DMS53 (cell line): ENCODE measurements at regions not wholly inside any gene's neighbourhood (a gene's known extent, or its start where the extent isn't known, plus 50 kb on each side); places are given as distances from the start of the nearest gene placed in this dataset.
"Not testable (repeated sequence)": the region's sequence is repeated elsewhere in the genome, so short reads cannot be mapped to it uniquely, and the experiment has no call there.

Source experiments
- DNase-seq: peaks from one replicate; lab custom pipeline; 2025; lab: John Stamatoyannopoulos, UW

- no peak for DNase-seq
Observed at GRCh38 chr3:170705131-170705530, 119.3 kb upstream of the SLC7A14 start.

DNA sequence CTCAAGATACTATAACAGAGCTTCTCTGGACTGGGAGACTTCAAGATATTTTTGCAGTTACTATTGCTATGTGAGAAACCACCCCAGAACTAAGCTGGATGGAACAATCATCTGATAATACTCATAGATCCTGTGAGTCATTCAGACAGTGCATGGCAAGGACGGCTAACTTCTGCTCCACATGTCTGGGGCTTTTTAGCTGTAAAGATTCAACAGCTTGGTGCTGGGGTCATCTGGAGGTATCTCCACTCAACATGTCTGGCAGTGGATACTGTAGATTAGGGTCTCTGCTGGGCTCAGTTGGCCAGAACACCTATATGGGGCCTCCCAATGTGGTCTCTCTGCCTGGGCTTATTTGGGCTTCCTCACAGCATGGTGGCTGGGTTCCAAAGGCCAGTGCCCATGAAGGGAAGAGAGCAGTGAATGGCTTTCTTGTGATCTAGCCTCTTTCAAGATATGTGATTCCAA is 117.3 kb upstream of the SLC7A14 start:
- DNase-seq = no peak

DNA sequence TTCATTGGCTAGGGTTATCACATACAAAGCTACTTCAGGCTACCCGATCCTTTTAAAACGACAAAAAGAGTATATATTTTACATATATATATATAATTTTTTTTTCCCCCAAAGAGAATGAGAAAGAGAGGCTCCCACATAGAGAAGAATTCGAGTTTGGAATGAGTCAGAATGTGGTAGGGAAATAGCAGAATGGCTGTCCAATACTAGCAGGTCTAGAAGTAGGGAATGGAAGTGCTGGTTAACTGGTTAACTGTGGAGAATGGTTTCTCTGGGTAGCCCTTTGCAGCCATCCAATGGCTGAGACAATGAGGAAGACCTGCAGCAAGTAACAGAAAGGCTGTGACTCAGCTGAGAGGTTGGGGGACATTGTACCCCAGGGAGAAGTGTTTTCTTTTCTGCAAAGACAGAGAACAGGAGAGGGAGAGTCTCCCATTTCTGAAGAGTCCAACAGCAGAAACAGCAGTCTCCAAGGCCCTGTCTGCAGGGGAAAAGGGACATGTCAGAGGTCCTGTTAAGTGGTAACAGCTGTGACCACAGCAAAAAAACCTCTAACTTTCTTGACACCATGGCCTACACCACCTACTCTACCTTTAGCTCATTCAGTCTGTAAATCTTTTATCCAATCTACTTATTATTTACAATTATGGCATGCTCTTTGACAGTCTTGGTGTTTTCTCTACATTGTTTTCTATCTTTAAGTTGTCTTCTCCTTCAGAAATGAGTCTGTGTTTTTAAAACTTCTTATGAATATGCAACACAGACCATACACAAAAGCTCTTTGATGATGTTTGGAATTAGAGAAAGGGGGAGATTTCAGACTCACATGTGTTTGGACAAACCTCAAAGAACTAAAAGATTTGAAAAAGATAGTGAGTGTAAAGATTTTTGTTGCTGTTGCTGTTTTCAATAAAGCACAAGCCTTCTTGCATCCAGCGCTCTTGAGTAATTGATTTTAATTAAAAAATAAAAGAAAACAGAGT is 116.1 kb upstream of the SLC7A14 start:
- no peak for DNase-seq

DNA sequence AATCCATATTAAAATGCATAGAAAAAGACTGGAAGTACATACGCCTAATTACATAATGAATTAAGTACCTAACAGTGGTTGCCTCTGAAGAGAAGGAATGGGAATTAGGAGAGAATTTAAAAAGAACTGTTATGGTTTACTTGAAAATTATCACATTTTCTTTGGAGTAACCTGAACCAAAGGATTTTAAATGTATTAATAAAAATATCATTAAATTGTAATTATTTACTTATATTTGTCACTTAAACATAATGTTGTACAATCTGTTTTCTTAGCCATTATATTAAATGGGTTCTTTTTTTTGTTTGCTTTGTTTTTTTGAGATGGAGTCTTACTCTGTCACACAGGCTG is 114.2 kb upstream of the SLC7A14 start:
- no peak for DNase-seq

DNA sequence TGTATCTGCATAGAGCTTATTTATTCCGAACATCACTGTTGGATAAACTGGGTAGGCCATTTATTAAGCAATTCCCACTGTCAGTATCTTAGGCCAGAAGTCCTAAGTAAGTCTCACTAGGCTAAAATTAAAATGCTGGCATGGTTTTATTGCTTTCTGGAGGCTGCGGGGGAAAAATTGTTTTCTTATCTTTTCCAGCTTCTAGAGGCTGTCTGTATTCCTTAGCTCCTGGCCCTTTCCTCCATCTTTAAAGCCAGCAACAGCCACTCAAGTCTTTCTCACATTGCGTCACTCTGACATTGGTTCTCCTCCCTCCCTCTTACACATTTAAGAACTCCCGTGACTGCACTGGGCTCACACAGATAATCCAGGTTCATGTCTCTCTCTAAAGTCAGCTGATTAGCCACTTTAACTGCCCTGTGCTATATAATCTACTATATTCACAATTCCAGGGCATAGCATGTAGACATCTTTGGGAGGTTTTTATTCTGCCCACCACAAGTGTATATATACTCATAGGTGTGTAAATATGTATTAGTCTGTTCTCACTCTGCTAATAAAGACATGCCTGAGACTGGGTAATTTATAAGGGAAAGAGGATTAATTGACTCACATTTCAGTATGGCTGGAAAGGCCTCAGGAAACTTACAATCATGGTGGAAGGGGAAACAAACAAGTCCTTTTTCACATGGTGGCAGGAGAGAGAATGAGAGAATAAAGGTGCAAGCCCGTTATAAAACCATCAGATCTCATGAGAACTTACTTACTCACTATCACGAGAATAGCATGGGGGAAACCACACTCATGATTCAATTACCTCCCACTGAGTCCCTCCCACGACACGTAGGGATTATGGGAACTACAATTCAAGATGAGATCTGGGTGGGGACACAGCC is 113.5 kb upstream of the SLC7A14 start:
- DNase-seq = no peak

DNA sequence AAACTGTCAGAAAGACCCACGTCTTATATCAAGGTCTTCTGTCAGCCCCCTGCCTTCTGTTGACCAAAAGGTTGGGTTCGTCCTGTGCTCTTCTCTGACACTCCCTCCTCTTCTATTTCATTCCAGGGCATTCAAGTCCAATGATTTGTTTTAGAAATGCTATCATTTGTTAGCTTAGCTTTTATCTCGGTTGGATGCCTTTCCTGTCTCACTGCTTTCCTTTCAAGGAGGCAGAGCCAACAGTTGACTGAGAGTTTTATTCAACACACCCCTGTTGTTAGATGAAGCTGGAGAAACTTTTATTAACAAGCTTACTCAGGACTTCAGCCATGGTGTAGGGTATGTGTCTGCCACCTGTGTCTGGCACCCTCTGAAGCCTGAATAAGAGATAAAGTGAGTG is 112.0 kb upstream of the SLC7A14 start:
- DNase-seq = peak; percentile 63

GRCh38 chr3:170697131-170697530 is 111.3 kb upstream of the SLC7A14 start:
- DNase-seq = no peak

GRCh38 chr3:170695486-170696064 is 109.7 kb upstream of the SLC7A14 start:
- peak; percentile 5 for DNase-seq

GRCh38 chr3:170692720-170693119 is 106.8 kb upstream of the SLC7A14 start:
- DNase-seq = no peak

DNA sequence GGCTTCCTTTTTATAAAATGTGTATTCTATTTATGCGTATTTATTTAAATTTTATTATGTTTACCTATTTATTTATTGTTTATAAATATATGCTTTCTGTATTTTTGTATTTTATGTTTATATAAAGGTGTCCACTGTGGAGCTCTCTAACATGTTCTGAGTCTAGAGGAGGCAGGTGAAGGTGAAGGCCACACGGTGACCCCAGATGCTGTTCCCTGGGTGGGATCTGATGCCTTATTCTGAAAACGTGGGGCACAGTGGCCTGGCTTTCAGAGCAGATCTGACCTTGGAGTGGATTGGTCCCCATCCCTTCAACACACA is 104.7 kb upstream of the SLC7A14 start:
- DNase-seq = no peak

GRCh38 chr3:170689893-170690660 is 104.2 kb upstream of the SLC7A14 start:
- DNase-seq = peak; percentile 73

DNA sequence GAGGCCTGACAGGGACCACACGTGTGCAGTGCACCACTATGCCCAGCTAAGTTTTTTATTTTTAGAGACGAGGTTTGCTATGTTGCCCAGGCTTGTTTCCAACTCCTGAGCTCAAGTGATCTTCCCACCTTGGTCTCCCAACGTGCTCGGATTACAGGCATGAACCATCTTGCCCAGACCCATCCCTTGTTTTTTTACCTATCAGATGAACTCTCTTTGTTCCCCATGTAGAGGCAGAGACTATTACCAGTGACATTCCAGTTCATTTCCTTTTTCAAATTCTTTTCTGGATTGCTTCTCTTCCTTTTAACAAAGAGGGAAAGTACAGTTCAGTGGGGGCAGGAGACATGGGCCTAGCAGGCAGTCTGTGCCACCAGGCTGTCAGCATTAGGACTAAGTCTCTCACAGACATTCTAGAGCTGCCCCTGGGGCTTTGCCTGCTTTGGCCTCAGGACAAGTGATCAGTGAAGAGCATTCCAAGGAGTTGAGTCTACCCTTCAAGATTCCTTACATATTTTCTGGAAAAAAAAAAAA is 103.5 kb upstream of the SLC7A14 start:
- no peak for DNase-seq

- not testable (repeated sequence) for DNase-seq
Observed at GRCh38 chr3:170688222-170688621, 102.3 kb upstream of the SLC7A14 start.

- no peak for DNase-seq
Observed at GRCh38 chr3:170680593-170680992, 94.7 kb upstream of the SLC7A14 start.

DNA sequence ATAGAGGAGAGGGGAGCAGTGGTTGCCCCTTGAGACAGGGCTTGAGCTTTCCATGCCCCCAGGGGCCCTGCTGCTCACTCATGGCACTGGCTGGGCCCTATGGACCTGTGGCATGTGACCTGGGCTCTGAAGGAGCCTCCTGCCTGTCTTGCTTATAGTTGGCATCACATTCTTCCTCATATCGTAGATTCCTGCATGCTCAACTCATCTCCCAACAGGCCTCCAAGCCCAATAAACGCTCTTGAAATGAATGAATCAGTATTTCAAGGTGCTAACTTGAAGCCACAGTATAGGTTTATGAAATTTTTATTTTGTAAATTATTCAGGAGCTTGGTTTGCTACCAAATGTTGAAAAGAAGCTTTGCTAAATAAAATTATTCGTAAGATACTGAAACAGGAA is 93.3 kb upstream of the SLC7A14 start:
- no peak for DNase-seq

- DNase-seq = no peak
Observed at GRCh38 chr3:170670504-170670903, 84.6 kb upstream of the SLC7A14 start.

- DNase-seq = not testable (repeated sequence)
Observed at GRCh38 chr3:170662986-170663385, 77.1 kb upstream of the SLC7A14 start.

DNA sequence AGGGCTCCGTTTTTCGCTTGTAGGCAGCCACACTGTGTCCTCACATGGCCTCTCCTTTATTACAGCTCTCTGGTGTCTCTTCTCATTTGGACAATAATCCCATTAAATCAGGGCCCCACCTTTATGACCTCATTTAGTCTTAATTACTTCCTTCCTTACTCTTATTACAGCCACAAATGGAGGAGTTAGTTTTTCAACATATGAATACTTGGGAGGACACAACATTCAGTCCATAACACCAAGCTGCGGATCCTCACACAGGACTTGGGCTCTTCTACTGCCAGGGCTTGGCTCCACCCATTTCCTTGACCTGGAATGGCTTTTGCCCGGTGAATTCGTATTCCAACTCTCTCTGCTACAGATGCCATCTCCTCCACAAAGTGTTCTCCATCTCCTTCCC is 74.3 kb upstream of the SLC7A14 start:
- no peak for DNase-seq

GRCh38 chr3:170657312-170657711 is 71.4 kb upstream of the SLC7A14 start:
- DNase-seq = no peak

GRCh38 chr3:170656284-170656683 is 70.4 kb upstream of the SLC7A14 start:
- DNase-seq = no peak

DNA sequence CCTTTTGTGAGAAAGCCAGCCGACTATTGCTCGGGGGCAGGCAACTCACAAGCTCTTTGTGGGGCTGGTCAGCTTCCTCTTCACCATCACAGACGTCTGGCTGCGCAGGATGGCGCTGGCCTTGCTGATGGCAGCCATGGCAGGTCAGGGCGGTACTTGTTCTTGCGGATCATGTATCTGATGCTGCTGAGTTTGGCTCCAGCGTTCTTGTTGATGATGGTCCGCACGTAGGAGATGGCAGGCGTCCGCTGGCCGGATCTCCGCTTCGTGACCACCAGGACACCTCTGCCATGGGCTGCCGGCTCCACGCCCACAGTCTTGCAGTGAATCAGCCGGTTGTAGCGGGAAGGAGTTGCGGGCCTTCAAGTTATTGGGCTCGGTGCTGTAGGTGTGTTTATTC is 67.9 kb upstream of the SLC7A14 start:
- no peak for DNase-seq
